ENCODE measurements at regions not wholly inside any gene's neighbourhood (a gene's known extent, or its start where the extent isn't known, plus 50 kb on each side); places are given as distances from the start of the nearest gene placed in this dataset.
"Not testable (repeated sequence)": the region's sequence is repeated elsewhere in the genome, so short reads cannot be mapped to it uniquely, and the experiment has no call there.

GRCh38 chr7:80036107-80036506 lies 98.5 kb upstream of the GNAI1 start:
- Histone ChIP-seq H3K36me3 (no peaks in the 10 kb centered on the region), H3K27ac (no peak overlapping the region), H3K4me1 (no peaks in the 10 kb centered on the region), H3K9me3 (no peaks in the 10 kb centered on the region), H3K27me3 (no peaks in the 10 kb centered on the region), H3K4me3 (no peak overlapping the region)
- DNase-seq = no peak
- TF ChIP-seq CTCF (IDR thresholded peaks at IDR 0.05) = no peak
- intact Hi-C loops (cut with DNase I; ENCODE audit: low total_unique reads) = no loop called here

- Histone ChIP-seq H3K36me3 (no peaks in the 10 kb centered on the region), H3K27me3 (no peaks in the 10 kb centered on the region), H3K9me3 (peaks cover 0 to 7% (median 0%) of the 10 kb centered on the region in 3 donors), H3K27ac (no peak overlapping the region), H3K4me3 (no peak overlapping the region), H3K4me1 (no peaks in the 10 kb centered on the region)
- DNase-seq = no peak
- TF ChIP-seq CTCF (IDR thresholded peaks at IDR 0.05) = no peak
- intact Hi-C loops (cut with DNase I; ENCODE audit: low total_unique reads) = no loop called here
These were observed 105.9 kb upstream of the GNAI1 start for GRCh38 chr7:80028717-80029116.

GRCh38 chr7:80027611-80028173 lies 106.9 kb upstream of the GNAI1 start:
- Histone ChIP-seq H3K27me3 (no peaks in the 10 kb centered on the region), H3K36me3 (no peaks in the 10 kb centered on the region), H3K9me3 (peaks cover 0 to 7% (median 0%) of the 10 kb centered on the region in 3 donors), H3K27ac (no peak overlapping the region), H3K4me1 (no peaks in the 10 kb centered on the region), H3K4me3 (no peak overlapping the region)
- intact Hi-C loops (cut with DNase I; ENCODE audit: low total_unique reads) = no loop called here
- no peak for TF ChIP-seq CTCF (IDR thresholded peaks at IDR 0.05)
- DNase-seq = no peak

GRCh38 chr7:80026766-80027165 lies 107.9 kb upstream of the GNAI1 start:
- DNase-seq = no peak
- H3K36me3 ChIP-seq = no peaks in the 10 kb centered on the region
- H3K9me3 ChIP-seq = peaks cover 0 to 7% (median 0%) of the 10 kb centered on the region in 3 donors
- intact Hi-C loops (cut with DNase I; ENCODE audit: low total_unique reads) = no loop called here
- H3K27ac ChIP-seq = no peak overlapping the region
- H3K27me3 ChIP-seq = no peaks in the 10 kb centered on the region
- no peak overlapping the region for H3K4me3 ChIP-seq
- TF ChIP-seq CTCF (IDR thresholded peaks at IDR 0.05) = no peak
- no peaks in the 10 kb centered on the region for H3K4me1 ChIP-seq

- H3K9me3 ChIP-seq; H3K36me3 ChIP-seq; H3K27ac ChIP-seq; DNase-seq; H3K27me3 ChIP-seq; intact Hi-C loops (cut with DNase I; ENCODE audit: low total_unique reads); H3K4me1 ChIP-seq; H3K4me3 ChIP-seq: not testable (repeated sequence)
These were observed 114.4 kb upstream of the GNAI1 start for GRCh38 chr7:80020277-80020676.

DNA sequence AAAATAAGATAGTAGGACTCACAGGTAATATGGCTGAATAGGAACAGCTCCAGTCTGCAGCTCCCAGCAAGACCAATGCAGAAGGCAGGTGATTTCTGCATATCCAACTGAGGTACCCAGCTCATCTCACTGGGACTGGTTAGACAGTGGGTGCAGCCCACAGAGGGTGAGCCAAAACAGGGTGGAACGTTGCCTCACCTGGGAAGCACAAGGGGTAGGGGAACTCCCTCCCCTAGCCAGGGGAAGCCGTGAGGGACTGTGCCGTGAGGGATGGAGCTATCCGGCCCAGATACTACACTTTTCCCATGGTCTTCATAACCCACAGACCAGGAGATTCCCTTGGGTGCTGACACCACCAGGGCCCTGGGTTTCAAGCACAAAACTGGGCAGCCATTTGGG lies 114.8 kb upstream of the GNAI1 start:
- H3K4me1 ChIP-seq; H3K4me3 ChIP-seq; DNase-seq; H3K27ac ChIP-seq; H3K9me3 ChIP-seq; intact Hi-C loops (cut with DNase I; ENCODE audit: low total_unique reads); H3K27me3 ChIP-seq; H3K36me3 ChIP-seq: not testable (repeated sequence)

Data from tibial artery (tissue), 4 donors.